PC-9 (cell line): ENCODE measurements at regions not wholly inside any gene's neighbourhood (a gene's known extent, or its start where the extent isn't known, plus 50 kb on each side); places are given as distances from the start of the nearest gene placed in this dataset.

ENCODE experiments used
- CTCF ChIP-seq: fragments of 200-600 bp; sonication (generic); conservative IDR thresholded peaks from 2 replicates; pipeline ENCODE4 v1.6.1; 2017; ENCODE audit warnings: mixed run types, antibody characterized with exemption, mild to moderate bottlenecking, moderate library complexity
- EZH2 ChIP-seq: fragments of 200-600 bp; sonication (generic); IDR thresholded peaks from 2 replicates; pipeline ENCODE4 v1.8.0; 2017; ENCODE audit warnings: antibody characterized with exemption, low read depth

- TF ChIP-seq EZH2 (no peak), CTCF (no peak)
These were observed 164.0 kb upstream of the ZNF507 start for GRCh38 chr19:32181216-32181920.
